RWPE1 (cell line): ENCODE measurements at regions not wholly inside any gene's neighbourhood (a gene's known extent, or its start where the extent isn't known, plus 50 kb on each side); places are given as distances from the start of the nearest gene placed in this dataset.

Experiments
- CTCF ChIA-PET: fragments of 350-600 bp; sonication (Branson Sonifier 250); formaldehyde crosslinking; extraction: SDS; loops from one replicate; lab custom pipeline; 2021; lab: Yijun Ruan, JAX
- POLR2A ChIA-PET: fragments of 400-600 bp; formaldehyde crosslinking; extraction: SDS; loops from one replicate; lab custom pipeline; 2020; ENCODE audit warnings: antibody characterized with exemption; ENCODE audit not compliant: low non-redundant PET; lab: Yijun Ruan, JAX
- DNase-seq: peaks from one replicate; pipeline ENCODE4 v3.0.0; 2012; ENCODE audit warnings: low spot score
- H3K27ac ChIP-seq: fragments of 450-650 bp; 2 replicates; pipeline ENCODE4 v1.5.1; 2017
- TF ChIP-seq, protein P1 (sequence below): fragments of 450-650 bp; conservative IDR thresholded peaks from 2 replicates; pipeline ENCODE4 v1.5.1; 2017; ENCODE audit warnings: low read depth, mild to moderate bottlenecking

GRCh38 chr6:97820400-97820799 lies 537.4 kb upstream of the MMS22L start:
- TF ChIP-seq, protein P1, sequence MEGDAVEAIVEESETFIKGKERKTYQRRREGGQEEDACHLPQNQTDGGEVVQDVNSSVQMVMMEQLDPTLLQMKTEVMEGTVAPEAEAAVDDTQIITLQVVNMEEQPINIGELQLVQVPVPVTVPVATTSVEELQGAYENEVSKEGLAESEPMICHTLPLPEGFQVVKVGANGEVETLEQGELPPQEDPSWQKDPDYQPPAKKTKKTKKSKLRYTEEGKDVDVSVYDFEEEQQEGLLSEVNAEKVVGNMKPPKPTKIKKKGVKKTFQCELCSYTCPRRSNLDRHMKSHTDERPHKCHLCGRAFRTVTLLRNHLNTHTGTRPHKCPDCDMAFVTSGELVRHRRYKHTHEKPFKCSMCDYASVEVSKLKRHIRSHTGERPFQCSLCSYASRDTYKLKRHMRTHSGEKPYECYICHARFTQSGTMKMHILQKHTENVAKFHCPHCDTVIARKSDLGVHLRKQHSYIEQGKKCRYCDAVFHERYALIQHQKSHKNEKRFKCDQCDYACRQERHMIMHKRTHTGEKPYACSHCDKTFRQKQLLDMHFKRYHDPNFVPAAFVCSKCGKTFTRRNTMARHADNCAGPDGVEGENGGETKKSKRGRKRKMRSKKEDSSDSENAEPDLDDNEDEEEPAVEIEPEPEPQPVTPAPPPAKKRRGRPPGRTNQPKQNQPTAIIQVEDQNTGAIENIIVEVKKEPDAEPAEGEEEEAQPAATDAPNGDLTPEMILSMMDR, result no peak
- CTCF ChIA-PET, result no interaction called here
- H3K27ac ChIP-seq, result no peak overlapping the region
- POLR2A ChIA-PET, result no interaction called here
- DNase-seq, result no peak

DNA sequence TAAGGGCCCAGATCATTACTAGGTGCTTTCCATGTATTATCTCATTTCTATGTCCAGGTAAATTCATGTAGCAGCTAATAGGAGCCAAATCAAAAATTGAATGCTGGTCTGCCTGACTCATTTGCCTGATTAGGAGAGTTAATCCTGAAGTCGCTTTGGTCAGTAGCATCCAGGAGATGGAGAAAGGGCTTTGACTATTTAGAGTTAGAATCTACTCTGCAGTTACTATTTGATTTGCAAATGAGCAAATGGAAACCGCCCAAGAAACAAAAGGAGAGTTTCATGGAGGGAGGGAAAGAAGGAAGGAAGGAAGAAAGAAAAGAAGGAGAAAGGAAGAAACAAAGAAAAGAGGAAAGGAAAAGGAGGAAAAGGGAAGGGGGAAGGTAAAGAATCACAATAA lies 539.6 kb upstream of the MMS22L start:
- TF ChIP-seq, protein P1, result no peak
- DNase-seq, result no peak
- ChIA-PET POLR2A (no interaction called here), CTCF (no interaction called here)
- H3K27ac ChIP-seq, result no peak overlapping the region

DNA sequence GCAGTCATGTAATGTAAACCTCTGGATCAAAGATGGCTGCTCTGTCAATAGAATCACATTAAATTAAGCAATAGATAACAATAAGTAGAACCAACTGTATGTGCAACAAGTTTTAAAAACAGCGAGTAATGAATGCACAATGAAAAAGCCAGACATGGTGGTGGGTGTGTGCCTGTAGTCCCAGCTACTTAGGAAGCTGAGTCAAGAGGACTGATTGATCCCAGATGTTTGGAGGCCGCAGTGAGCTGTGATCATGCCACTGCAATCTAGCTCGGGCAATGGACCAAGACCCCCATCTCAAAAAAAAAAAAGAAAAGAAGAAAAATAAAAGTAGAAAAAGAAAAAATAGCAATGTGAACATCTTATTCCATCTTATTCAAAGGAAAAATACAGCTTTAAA lies 558.7 kb upstream of the MMS22L start:
- POLR2A ChIA-PET, result interaction anchor here (0.7 kb wide), 1 partner anchor 97 kb away, joined by 4 read pairs; no protein-coding TSS in a partner anchor

DNA sequence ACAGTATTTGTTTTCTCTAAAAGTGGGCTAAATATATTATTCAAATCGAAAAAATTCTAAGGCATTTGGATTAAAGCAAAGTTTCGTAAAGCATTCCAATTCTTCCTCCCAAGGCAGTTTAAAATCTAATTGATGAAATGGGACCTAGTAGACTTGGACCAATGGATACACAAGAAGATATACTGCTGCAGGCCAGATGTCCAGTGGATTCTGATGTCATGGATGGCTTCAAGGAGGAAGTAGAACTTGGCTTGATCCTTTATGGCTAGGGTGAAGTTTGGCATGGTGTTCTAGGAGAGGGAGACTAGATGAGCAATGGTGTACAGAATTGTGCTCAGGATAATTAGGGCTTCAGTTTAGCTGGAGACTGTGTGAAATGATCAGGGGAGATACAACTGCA lies 559.5 kb upstream of the MMS22L start:
- CTCF ChIA-PET, result no interaction called here
- DNase-seq, result no peak
- POLR2A ChIA-PET, result no interaction called here
- TF ChIP-seq, protein P1, result no peak
- no peak overlapping the region for H3K27ac ChIP-seq

More for the DNA sequence above, 558.7 kb upstream of the MMS22L start:
- CTCF ChIA-PET, result no interaction called here
- DNase-seq, result no peak
- no peak overlapping the region for H3K27ac ChIP-seq
- TF ChIP-seq, protein P1, result no peak

- CTCF ChIA-PET, result interaction anchor here (0.6 kb wide), 1 partner anchor 31 kb away, joined by 3 read pairs; no protein-coding TSS in a partner anchor
- no peak for DNase-seq
- POLR2A ChIA-PET, result no interaction called here
- TF ChIP-seq, protein P1, result no peak
- no peak overlapping the region for H3K27ac ChIP-seq
Observed at GRCh38 chr6:97849390-97849789, 566.4 kb upstream of the MMS22L start.

DNA sequence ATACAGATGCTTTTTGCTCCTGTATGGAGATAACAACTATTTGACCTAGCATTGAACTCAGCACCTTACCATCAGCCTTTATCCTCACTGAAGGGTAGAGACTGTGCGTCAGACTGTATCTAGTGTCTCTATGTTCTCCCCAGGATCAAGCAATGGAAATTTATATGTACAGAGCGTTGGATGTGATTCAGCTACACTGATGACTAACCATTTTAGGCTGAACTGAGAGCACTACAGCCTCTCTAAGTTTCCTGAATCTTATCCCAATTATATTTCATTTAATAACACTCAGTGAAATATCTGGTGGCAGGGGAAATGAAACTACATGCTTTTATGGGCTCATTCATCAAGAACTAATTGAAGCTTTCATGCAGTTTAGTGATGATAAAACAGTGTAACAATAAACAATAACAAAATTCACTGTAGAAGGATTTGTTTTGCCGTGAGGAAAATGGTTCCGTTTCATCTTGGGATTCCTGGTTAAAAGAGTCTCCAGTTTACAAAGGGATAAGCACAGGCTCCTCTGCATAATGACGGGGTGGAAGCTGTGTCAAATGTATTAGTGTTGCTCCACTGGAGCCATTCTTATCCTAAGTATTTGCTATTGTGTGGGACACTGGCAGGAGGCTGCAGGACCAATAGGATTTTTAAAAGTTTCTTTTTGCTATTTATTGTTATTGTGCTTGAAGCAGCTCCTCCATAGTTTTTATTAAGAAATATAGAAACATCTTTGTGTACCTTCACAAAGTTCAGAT lies 567.6 kb upstream of the MMS22L start:
- peak; percentile 5 for DNase-seq
- ChIA-PET CTCF (interaction anchor here (0.5 to 0.6 kb wide), 2 partner anchors 71 to 258 kb away, joined by 3 read pairs; no protein-coding TSS in a partner anchor), POLR2A (no interaction called here)
- TF ChIP-seq, protein P1, result no peak
- no peak overlapping the region for H3K27ac ChIP-seq
